Nephron (organoid): ENCODE measurements at regions not wholly inside any gene's neighbourhood (a gene's known extent, or its start where the extent isn't known, plus 50 kb on each side); places are given as distances from the start of the nearest gene placed in this dataset.
A peak's percentile ranks its signal among the peaks of the same experiment; 100 is the strongest.

ENCODE experiments used
- H3K27ac Mint-ChIP-seq, 3 experiments: 2 replicates each; pipeline ENCODE4 v1.8.0; 2020; ENCODE audit warnings: mixed read lengths in 3 of 3, mild to moderate bottlenecking in 2 of 3, moderate library complexity in 1 of 3
- H3K27me3 Mint-ChIP-seq: 2 replicates; pipeline ENCODE4 v1.8.0; 2021; ENCODE audit warnings: low read depth, mild to moderate bottlenecking, moderate library complexity, mixed read lengths
- H3K36me3 Mint-ChIP-seq: 2 replicates; pipeline ENCODE4 v1.8.0; 2020; ENCODE audit warnings: low read depth, mixed read lengths
- H3K4me1 Mint-ChIP-seq: 2 replicates; pipeline ENCODE4 v1.8.0; 2020; ENCODE audit warnings: mixed read lengths
- H3K4me3 Mint-ChIP-seq, 3 experiments: 2 replicates each; pipeline ENCODE4 v1.8.0; 2020; ENCODE audit warnings: mild to moderate bottlenecking in 3 of 3, mixed read lengths in 3 of 3, moderate library complexity in 2 of 3
- H3K9me3 Mint-ChIP-seq: 2 replicates; pipeline ENCODE4 v1.8.0; 2020; ENCODE audit warnings: mixed read lengths
- TF ChIP-seq, protein P1 (sequence below), 3 experiments: fragments of 200-600 bp; sonication (generic); IDR thresholded peaks; one replicate each; pipeline ENCODE4 v1.5.0; 2021; ENCODE audit warnings: antibody characterized with exemption in 3 of 3; ENCODE audit not compliant: unreplicated experiment in 3 of 3

GRCh38 chr13:90738881-90739280, 608.6 kb upstream of the MIR17HG start:
- Mint-ChIP-seq H3K27ac (no peak overlapping the region), H3K36me3 (no peaks in the 10 kb centered on the region), H3K4me1 (no peaks in the 10 kb centered on the region), H3K27me3 (no peaks in the 10 kb centered on the region), H3K4me3 (no peak overlapping the region), H3K9me3 (peaks cover 14% of the 10 kb centered on the region)
- TF ChIP-seq, protein P1, sequence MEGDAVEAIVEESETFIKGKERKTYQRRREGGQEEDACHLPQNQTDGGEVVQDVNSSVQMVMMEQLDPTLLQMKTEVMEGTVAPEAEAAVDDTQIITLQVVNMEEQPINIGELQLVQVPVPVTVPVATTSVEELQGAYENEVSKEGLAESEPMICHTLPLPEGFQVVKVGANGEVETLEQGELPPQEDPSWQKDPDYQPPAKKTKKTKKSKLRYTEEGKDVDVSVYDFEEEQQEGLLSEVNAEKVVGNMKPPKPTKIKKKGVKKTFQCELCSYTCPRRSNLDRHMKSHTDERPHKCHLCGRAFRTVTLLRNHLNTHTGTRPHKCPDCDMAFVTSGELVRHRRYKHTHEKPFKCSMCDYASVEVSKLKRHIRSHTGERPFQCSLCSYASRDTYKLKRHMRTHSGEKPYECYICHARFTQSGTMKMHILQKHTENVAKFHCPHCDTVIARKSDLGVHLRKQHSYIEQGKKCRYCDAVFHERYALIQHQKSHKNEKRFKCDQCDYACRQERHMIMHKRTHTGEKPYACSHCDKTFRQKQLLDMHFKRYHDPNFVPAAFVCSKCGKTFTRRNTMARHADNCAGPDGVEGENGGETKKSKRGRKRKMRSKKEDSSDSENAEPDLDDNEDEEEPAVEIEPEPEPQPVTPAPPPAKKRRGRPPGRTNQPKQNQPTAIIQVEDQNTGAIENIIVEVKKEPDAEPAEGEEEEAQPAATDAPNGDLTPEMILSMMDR (IDR thresholded peaks at IDR 0.05; ENCODE audit: unreplicated experiment in 3 of 3): no peak

DNA sequence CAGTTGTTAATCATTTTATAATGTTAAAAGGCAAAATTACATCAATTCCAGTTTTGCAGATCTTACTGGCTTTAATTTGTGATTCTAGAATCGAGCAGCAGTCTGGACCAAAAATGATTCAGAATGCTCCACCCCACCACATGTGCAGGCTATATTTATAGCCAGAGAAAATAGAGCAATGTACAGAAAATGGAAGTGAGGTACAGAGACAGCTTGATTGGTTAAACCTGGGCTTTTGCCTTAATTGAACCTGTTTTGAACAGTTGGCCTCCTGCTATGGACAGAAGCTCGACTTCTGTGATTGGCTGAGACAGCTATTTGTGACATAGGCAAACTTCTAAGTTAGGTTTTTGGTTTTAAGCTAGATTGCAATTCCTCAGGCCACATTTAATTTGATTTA, 607.4 kb upstream of the MIR17HG start:
- Mint-ChIP-seq H3K4me3 (no peak overlapping the region), H3K27me3 (no peaks in the 10 kb centered on the region), H3K4me1 (no peaks in the 10 kb centered on the region), H3K9me3 (peaks cover 12% of the 10 kb centered on the region), H3K27ac (no peak overlapping the region), H3K36me3 (no peaks in the 10 kb centered on the region)
- TF ChIP-seq, protein P1 (IDR thresholded peaks at IDR 0.05; ENCODE audit: unreplicated experiment in 3 of 3): no peak

DNA sequence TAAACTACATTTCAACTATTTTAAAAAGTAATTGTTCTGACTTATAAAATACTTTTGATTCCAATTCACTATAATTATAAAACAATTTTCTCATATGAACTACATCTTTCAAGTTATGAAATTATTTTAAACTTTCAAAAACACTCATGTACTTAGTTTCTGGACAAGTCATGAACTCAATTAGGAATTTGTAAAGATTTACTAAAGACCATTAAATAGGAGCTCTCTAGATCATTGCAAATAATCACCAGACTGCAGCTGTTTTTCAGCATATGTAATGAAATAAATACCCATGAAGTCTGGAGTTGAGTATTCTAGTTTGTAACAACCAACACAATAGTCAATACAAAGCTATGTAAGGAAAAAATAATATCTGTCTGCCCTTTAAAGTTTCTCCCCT, 605.1 kb upstream of the MIR17HG start:
- Mint-ChIP-seq H3K27me3 (no peaks in the 10 kb centered on the region), H3K4me3 (no peak overlapping the region), H3K27ac (no peak overlapping the region), H3K4me1 (no peaks in the 10 kb centered on the region), H3K36me3 (no peaks in the 10 kb centered on the region), H3K9me3 (peaks cover 2% of the 10 kb centered on the region)
- TF ChIP-seq, protein P1 (IDR thresholded peaks at IDR 0.05; ENCODE audit: unreplicated experiment in 3 of 3): no peak

GRCh38 chr13:90746230-90746629, 601.3 kb upstream of the MIR17HG start:
- H3K4me1 Mint-ChIP-seq: no peaks in the 10 kb centered on the region
- no peaks in the 10 kb centered on the region for H3K27me3 Mint-ChIP-seq
- no peaks in the 10 kb centered on the region for H3K36me3 Mint-ChIP-seq
- no peaks in the 10 kb centered on the region for H3K9me3 Mint-ChIP-seq
- TF ChIP-seq, protein P1 (IDR thresholded peaks at IDR 0.05; ENCODE audit: unreplicated experiment in 3 of 3): no peak
- H3K4me3 Mint-ChIP-seq: no peak overlapping the region
- H3K27ac Mint-ChIP-seq: no peak overlapping the region

DNA sequence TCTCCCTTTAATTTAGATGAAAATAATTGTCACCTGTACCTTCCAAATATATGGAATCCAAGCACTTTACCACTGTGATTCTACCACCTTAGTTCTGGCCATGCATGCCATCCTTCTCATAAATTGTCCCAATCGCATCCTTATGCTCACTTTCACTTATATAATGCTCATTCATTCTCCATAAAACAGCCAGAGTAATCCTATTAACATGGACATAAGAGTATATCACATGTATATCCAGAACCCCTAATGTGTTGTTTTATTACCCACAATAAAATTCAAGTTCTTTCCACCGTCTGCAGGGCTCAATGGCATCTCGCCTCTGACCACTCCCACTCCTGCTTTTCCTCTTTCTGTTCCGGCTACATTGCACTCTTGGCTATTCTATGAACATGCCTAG, 597.5 kb upstream of the MIR17HG start:
- H3K4me1 Mint-ChIP-seq: no peaks in the 10 kb centered on the region
- no peaks in the 10 kb centered on the region for H3K9me3 Mint-ChIP-seq
- peak overlapping the region in 1 of 3 experiments; percentile 17 for H3K27ac Mint-ChIP-seq
- no peaks in the 10 kb centered on the region for H3K27me3 Mint-ChIP-seq
- TF ChIP-seq, protein P1 (IDR thresholded peaks at IDR 0.05; ENCODE audit: unreplicated experiment in 3 of 3): no peak
- no peaks in the 10 kb centered on the region for H3K36me3 Mint-ChIP-seq
- H3K4me3 Mint-ChIP-seq: no peak overlapping the region

- TF ChIP-seq, protein P1 (IDR thresholded peaks at IDR 0.05; ENCODE audit: unreplicated experiment in 3 of 3): no peak
- peak overlapping the region in 1 of 3 experiments; percentile 10 for H3K27ac Mint-ChIP-seq
These were observed 596.5 kb upstream of the MIR17HG start for GRCh38 chr13:90751026-90751425.

More at GRCh38 chr13:90751026-90751425, 596.5 kb upstream of the MIR17HG start:
- Mint-ChIP-seq H3K27me3 (no peaks in the 10 kb centered on the region), H3K9me3 (no peaks in the 10 kb centered on the region), H3K36me3 (no peaks in the 10 kb centered on the region), H3K4me1 (no peaks in the 10 kb centered on the region), H3K4me3 (no peak overlapping the region)
